Ectodermal cell (in vitro differentiated cells): ENCODE measurements at regions not wholly inside any gene's neighbourhood (a gene's known extent, or its start where the extent isn't known, plus 50 kb on each side); places are given as distances from the start of the nearest gene placed in this dataset.

Experiments
- H3K27ac ChIP-seq: 2 replicates; pipeline ENCODE4 v1.7.0; 2013; ENCODE audit warnings: mild to moderate bottlenecking, low read depth, low read length; ENCODE audit not compliant: insufficient read depth, poor library complexity, severe bottlenecking
- H3K27me3 ChIP-seq: 2 replicates; pipeline ENCODE4 v1.7.0; 2013; ENCODE audit warnings: mild to moderate bottlenecking, low read length; ENCODE audit not compliant: insufficient read depth, control insufficient read depth, poor library complexity, severe bottlenecking
- H3K36me3 ChIP-seq: one replicate; pipeline ENCODE4 v1.7.0; 2013; ENCODE audit warnings: low read length; ENCODE audit not compliant: control insufficient read depth, insufficient read depth
- H3K4me1 ChIP-seq: one replicate; pipeline ENCODE4 v1.7.0; 2013; ENCODE audit warnings: low read length; ENCODE audit not compliant: control insufficient read depth, insufficient read depth
- H3K4me3 ChIP-seq: 2 replicates; pipeline ENCODE4 v1.7.0; 2013; ENCODE audit warnings: low read depth, low read length, control low read depth; ENCODE audit not compliant: insufficient read depth
- H3K9me3 ChIP-seq: 2 replicates; pipeline ENCODE4 v1.7.0; 2013; ENCODE audit warnings: mild to moderate bottlenecking, low read length, moderate library complexity; ENCODE audit not compliant: control insufficient read depth
- WGBS, 2 experiments: methylation state at CpG; one replicate each; pipeline ENCODE4 v1.1.7; 2013; ENCODE audit warnings: missing lambda C conversion rate in 2 of 2; 5-methylcytosine and 5-hydroxymethylcytosine counted together

DNA sequence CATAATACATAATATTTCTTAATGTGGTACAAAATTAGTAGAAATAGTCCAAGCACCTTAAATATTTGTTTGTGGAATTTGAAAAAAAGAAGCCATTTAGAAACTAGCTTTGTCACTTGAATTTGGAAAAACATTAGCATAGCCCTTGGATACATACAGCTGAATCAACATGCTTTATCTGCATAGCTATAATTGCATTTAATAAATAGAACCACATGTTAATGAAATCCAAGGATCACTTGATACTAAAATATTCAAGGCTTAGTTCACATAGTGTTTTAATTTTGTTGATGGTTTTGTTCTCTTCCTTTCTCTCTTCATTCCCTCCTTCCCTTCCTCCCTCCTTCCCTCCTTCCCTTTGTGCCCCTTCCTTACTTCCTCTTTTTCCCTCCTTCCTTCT is 169.4 kb upstream of the NRXN1 start:
- Histone ChIP-seq H3K27ac (no peak overlapping the region), H3K27me3 (no peaks in the 10 kb centered on the region), H3K4me1 (no peaks in the 10 kb centered on the region), H3K36me3 (no peaks in the 10 kb centered on the region), H3K9me3 (no peaks in the 10 kb centered on the region), H3K4me3 (no peak overlapping the region)

DNA sequence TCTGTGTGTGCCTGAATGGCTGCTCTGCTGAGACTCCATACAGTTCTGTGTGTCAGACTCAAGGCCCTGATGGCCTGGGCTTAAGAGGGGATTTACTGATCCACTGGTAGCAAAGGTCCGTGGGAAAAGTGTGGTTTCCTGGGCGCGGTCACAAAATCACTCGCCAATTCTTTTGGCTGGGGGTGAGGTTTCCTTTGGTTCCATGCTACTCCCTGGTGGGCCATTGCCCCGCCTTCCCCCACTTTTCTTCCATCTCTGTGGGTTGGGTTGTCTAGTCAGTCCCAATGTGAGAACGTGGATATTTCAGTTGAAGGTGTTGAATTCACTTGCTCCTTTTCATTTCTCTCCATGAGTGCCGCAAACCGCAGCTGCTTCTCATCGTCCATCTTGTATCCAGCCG is 162.7 kb upstream of the NRXN1 start:
- WGBS, 2 experiments, result 95 to 96% methylated on average over 10 of the region's 10 CpGs
- Histone ChIP-seq H3K9me3 (no peaks in the 10 kb centered on the region), H3K36me3 (no peaks in the 10 kb centered on the region), H3K4me3 (no peak overlapping the region), H3K4me1 (no peaks in the 10 kb centered on the region), H3K27me3 (no peaks in the 10 kb centered on the region), H3K27ac (no peak overlapping the region)

DNA sequence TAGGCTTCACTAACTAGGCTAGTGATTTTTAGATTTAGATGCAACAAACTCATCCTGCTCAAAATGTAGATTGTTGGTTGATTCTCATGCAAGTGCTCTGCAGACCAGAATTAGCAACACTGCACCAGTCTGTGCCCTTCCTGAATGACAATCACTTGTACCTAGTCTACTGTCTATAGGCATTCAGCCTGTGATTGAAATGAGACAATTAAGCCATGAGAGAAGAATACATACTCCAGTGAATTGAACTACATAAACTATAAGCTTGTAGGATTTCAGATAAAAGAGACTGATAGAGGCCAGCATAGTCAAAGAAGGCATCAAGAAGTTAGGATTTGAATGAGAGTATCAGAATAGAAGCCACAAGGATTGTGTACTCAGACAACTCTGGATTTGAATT is 138.3 kb upstream of the NRXN1 start:
- Histone ChIP-seq H3K4me1 (no peaks in the 10 kb centered on the region), H3K27ac (no peak overlapping the region), H3K4me3 (no peak overlapping the region), H3K27me3 (no peaks in the 10 kb centered on the region), H3K9me3 (no peaks in the 10 kb centered on the region), H3K36me3 (no peaks in the 10 kb centered on the region)

DNA sequence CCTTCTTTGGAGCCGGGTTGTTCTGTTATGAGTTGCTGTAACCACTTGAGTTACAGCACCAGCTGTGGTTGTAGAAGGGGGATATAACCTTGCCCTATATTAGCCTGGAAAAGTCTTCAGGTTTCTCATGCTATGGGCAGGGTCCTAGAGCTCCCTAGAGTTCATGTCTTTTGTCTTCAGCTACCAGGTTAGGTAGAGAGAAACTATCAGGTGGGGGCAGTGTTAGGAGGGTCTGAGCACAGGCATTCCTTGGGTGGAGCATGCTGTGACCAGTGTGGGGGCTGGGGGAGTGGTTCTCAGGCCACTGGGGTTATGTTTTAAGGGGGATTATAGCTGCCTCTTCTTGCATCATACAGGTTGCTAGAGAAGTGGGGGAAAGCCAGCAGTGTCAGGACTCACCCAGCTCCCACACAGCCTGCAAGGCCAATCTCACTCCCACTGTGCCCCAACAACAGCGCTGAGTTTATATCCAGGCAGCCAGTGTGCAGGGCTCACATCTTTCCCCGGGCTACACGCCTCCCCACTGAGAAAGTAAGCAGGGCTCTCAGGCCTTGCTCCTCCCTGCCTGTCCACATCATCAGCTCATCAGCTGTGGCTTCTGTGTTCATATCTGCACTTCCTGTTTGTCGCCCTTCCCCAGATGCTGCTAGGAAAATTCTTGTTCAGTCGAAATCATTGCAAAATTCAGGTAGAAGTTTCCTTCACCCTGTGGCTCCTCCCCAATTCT is 133.8 kb upstream of the NRXN1 start:
- no peaks in the 10 kb centered on the region for H3K27me3 ChIP-seq
- H3K36me3 ChIP-seq, result no peaks in the 10 kb centered on the region
- no peaks in the 10 kb centered on the region for H3K9me3 ChIP-seq
- no peak overlapping the region for H3K27ac ChIP-seq
- no peak overlapping the region for H3K4me3 ChIP-seq
- no peaks in the 10 kb centered on the region for H3K4me1 ChIP-seq
- WGBS, 2 experiments, result 86 to 87% methylated on average over 6 of the region's 6 CpGs

DNA sequence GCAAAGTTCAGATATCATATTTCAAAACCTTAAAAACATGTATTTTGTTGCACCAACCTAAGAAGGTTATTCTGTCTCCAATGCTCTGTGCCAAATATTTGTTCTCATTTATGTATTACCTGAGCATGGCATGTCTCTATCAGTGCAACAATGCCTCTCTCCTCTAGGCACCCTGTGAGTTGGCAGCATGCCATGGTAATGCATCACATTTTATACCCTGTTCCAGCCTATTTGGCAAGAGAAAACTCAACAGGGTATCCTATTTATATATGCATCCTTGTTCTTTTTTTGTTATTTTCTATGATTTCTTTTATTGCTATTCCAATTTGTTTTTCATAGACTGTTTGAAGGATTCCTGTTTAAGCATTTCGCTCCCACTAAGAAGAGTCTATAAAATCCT is 126.3 kb upstream of the NRXN1 start:
- Histone ChIP-seq H3K4me1 (no peaks in the 10 kb centered on the region), H3K36me3 (no peaks in the 10 kb centered on the region), H3K27ac (no peak overlapping the region), H3K27me3 (no peaks in the 10 kb centered on the region), H3K4me3 (no peak overlapping the region), H3K9me3 (no peaks in the 10 kb centered on the region)
- no CpG with 5 or more reads among the region's 1 CpG for WGBS, 2 experiments

DNA sequence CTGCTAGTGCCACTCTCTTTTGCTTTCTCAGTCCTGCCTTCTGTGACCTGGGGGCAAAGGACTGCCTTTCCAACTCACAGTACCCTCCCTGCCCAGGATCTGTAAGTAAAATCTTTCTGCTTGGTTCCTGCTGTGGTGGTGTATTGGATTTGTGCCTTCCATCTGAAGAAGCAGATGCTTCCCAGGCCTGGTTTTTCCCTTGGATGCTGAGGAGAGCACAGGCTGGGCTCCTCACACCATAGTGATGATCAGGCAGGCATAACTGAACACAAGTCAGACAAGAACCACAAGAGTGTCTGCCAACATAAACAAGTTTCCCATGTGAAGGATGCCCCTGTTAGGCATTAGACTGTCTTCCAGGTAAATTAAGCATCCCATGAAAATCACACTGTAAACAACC is 121.3 kb upstream of the NRXN1 start:
- H3K27me3 ChIP-seq, result no peaks in the 10 kb centered on the region
- no peaks in the 10 kb centered on the region for H3K9me3 ChIP-seq
- no peak overlapping the region for H3K4me3 ChIP-seq
- no peaks in the 10 kb centered on the region for H3K36me3 ChIP-seq
- H3K4me1 ChIP-seq, result no peaks in the 10 kb centered on the region
- no peak overlapping the region for H3K27ac ChIP-seq

DNA sequence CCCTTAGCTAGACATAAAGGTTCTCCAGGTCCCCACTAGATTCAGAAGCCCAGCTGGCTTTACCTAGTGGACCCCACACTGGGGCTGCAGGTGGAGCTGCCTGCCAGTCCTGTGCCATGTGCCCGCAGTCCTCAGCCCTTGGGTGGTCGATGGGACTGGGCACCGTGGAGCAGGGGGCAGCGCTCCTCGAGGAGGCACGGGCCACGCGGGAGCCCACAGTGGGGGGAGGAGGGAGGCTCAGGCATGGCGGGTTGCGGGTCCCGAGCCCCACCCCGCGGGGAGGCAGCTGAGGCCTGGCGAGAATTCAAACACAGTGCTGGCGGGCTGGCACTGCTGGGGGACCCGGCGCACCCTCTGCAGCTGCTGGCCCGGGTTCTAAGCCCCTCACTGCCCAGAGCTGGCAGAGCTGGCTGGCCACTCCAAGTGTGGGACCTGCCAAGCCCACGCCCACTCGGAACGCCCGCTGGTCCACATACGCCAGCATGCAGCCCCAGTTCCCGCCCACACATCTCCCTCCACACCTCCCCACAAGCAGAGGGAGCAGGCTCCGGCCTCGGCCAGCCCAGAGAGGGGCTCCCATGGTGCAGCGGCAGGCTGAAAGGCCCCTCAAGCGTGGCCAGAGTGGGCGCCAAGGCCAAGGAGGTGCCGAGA is 119.7 kb upstream of the NRXN1 start:
- Histone ChIP-seq H3K9me3 (no peaks in the 10 kb centered on the region), H3K4me3 (no peak overlapping the region), H3K27me3 (no peaks in the 10 kb centered on the region), H3K4me1 (no peaks in the 10 kb centered on the region), H3K27ac (no peak overlapping the region), H3K36me3 (no peaks in the 10 kb centered on the region)
- 93 to 94% methylated on average over 30 of the region's 30 CpGs for WGBS, 2 experiments

DNA sequence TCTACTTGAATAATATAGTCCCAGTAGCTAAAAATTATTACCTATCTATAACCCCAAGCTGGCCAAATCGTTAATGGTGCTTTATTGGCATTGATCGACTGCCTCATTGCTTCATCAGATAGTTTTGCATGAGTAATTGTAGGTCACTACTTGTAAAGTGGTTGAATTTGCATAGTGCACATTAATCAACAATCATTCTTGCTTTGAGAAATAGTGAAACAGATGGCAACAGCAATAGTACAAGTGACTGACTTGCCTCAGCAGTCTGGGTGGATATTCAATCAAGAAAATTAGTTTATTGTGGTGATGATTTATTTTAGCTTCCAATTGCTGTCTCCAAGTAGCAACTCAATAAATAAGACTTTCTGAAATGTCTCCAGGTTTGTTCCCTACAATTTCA is 117.8 kb upstream of the NRXN1 start:
- 94% methylated on average over 2 of the region's 2 CpGs; no CpG with 5 or more reads in 1 of the 2 experiments for WGBS, 2 experiments
- H3K4me3 ChIP-seq, result no peak overlapping the region
- no peaks in the 10 kb centered on the region for H3K4me1 ChIP-seq
- no peaks in the 10 kb centered on the region for H3K9me3 ChIP-seq
- H3K36me3 ChIP-seq, result no peaks in the 10 kb centered on the region
- no peak overlapping the region for H3K27ac ChIP-seq
- H3K27me3 ChIP-seq, result no peaks in the 10 kb centered on the region

DNA sequence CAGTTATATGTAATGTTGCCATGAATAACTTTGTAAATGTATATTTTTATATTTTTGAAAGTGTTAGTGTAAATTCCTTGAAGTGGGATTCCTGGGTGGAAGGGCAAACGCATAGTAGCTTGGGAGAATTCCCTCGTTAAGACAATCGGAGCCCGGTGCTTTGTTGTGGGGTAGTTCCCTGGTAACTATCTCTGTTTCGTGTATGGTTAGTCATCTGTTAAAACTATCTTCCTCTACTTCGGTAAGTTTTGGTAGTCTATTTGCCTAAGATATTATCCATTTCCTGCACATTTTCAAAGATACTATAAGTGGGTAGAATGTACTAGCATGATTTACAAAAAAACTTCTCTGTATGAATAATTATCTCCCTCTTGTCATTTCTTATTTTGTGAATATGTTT is 113.8 kb upstream of the NRXN1 start:
- Histone ChIP-seq H3K4me3 (no peak overlapping the region), H3K4me1 (no peaks in the 10 kb centered on the region), H3K9me3 (no peaks in the 10 kb centered on the region), H3K36me3 (no peaks in the 10 kb centered on the region), H3K27ac (no peak overlapping the region), H3K27me3 (no peaks in the 10 kb centered on the region)
- WGBS, 2 experiments, result 94 to 97% methylated on average over 5 of the region's 6 CpGs

DNA sequence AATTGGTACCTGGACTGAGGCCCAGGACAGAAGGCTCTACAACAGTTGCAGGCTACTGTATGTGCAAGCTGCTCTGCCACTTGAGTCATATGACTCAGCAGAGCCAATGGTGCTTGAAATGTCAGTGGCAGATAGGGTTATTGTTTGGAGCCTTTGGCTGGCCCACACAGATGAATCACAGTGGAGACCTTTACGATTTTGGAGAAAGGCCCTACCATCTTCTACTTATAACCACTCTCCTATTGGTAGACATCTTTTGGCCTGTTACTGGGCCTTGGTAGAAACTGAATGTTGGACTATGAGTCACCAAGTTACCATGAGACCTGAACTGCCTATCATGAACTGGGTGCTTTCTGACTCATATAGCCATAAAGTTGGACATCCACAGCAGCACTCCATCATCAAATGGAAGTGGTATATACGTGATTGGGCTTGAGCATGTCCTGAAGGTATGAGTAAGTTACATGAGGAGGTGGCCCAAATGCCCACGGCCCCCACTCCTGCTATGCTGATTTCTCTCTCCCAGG is 88.9 kb upstream of the NRXN1 start:
- Histone ChIP-seq H3K4me1 (no peaks in the 10 kb centered on the region), H3K4me3 (no peak overlapping the region), H3K9me3 (no peaks in the 10 kb centered on the region), H3K27me3 (no peaks in the 10 kb centered on the region), H3K36me3 (no peaks in the 10 kb centered on the region), H3K27ac (no peak overlapping the region)
- 86 to 87% methylated on average over 3 of the region's 3 CpGs for WGBS, 2 experiments
